ENCODE measurements at regions not wholly inside any gene's neighbourhood (a gene's known extent, or its start where the extent isn't known, plus 50 kb on each side); places are given as distances from the start of the nearest gene placed in this dataset.

DNA sequence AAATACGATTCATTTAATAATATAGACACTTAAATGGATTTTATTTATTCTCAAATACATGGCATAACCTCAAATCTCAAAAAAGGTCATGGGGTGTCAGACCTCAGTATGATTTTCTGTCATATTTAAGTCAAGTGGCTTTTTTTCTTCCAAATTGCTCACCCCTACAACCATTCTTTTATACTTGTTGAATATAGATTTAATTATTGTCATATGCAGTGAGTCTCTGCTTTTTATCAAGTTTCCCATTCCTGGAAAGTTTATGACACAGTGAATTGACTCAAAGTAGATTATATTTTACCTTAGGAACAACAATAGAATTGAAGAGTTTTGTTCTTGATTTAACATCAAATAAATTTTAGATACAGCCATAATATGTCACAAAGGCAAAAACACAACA lies 59.5 kb upstream of the IRF2BP2 start:
- WGBS (ENCODE audit: insufficient coverage, low coverage, missing lambda C conversion rate), result 52% methylated on average over 1 of the region's 1 CpG
- DNase-seq (ENCODE audit: extremely low read depth in 1 of 4, low spot score in 3 of 4), result no peak
- FAIRE-seq, result no peak
- no peaks in the 10 kb centered on the region for H4K20me1 ChIP-seq (replicated peaks; ENCODE audit: control insufficient read depth, insufficient read depth, low read length)
- ATAC-seq, result no peak
- H3K79me2 ChIP-seq (ENCODE audit: control insufficient read depth, insufficient read depth, low read length), result no peaks in the 10 kb centered on the region
- H3K4me2 ChIP-seq (ENCODE audit: insufficient read depth, low read length), result no peak overlapping the region
- in situ Hi-C loops (cut with MboI) (no loop called here), intact Hi-C loops (cut with micrococcal nuclease) (no loop called here)
- H3K9ac ChIP-seq (ENCODE audit: insufficient read depth in 1 of 2, low read depth in 2 of 2, low read length in 2 of 2), result no peak overlapping the region
- no peak overlapping the region for H3K27ac ChIP-seq (ENCODE audit: extremely low read depth, low read depth, low read length)
- no peaks in the 10 kb centered on the region for H3K27me3 ChIP-seq (ENCODE audit: control insufficient read depth in 2 of 2, insufficient read depth in 2 of 2, low read length in 2 of 2)
- H3K4me1 ChIP-seq (replicated peaks in 1 of 2; ENCODE audit: control insufficient read depth in 2 of 2, insufficient read depth in 2 of 2, low read length in 2 of 2), result peaks cover 3 to 17% of the 10 kb centered on the region in 2 experiments; a peak in 3 of 5 replicates
- ChIA-PET CTCF (ENCODE audit: low intra/inter-chr PET ratio) (no interaction called here), POLR2A (interaction anchor here (1.2 to 2.6 kb wide), 2 partner anchors 10 to 11 kb away, joined by 4 to 15 read pairs; no protein-coding TSS in a partner anchor)
- peaks cover 11% of the 10 kb centered on the region for H3K9me3 ChIP-seq (replicated peaks; ENCODE audit: control insufficient read depth, insufficient read depth, low read depth, low read length)
- no TSS peak for BruUV-seq (replicated peaks)
- no peaks in the 10 kb centered on the region for H3K36me3 ChIP-seq (ENCODE audit: control insufficient read depth, insufficient read depth, low read length)
- no peaks in the 10 kb centered on the region for H3K9me1 ChIP-seq (ENCODE audit: control insufficient read depth, insufficient read depth, low read length)
- H2AFZ ChIP-seq (ENCODE audit: low read depth, low read length), result no peak overlapping the region
- H3K4me3 ChIP-seq, result no peak overlapping the region
- TF ChIP-seq ARHGAP35 (IDR thresholded peaks at IDR 0.05; ENCODE audit: partially characterized antibody) (no peak), ATF7 (IDR thresholded peaks at IDR 0.05) (no peak), DMBX1 (CRISPR knock-in tag; IDR thresholded peaks at IDR 0.05; ENCODE audit: borderline replicate concordance) (no peak), KHSRP (IDR thresholded peaks at IDR 0.05) (no peak), PTRF (tag; IDR thresholded peaks at IDR 0.05) (no peak), ZNF174 (CRISPR knock-in tag; IDR thresholded peaks at IDR 0.05) (no peak), ZNF354B (CRISPR knock-in tag; IDR thresholded peaks at IDR 0.05) (no peak), SPI1 (IDR thresholded peaks at IDR 0.05; ENCODE audit: borderline replicate concordance, low read depth, low read length) (no peak), ZBTB17 (CRISPR knock-in tag; IDR thresholded peaks at IDR 0.05) (no peak), ASH1L (IDR thresholded peaks at IDR 0.05; ENCODE audit: borderline replicate concordance, low read depth, partially characterized antibody) (no peak), ZNF143 (CRISPR knock-in tag; IDR thresholded peaks at IDR 0.05) (no peak), TCFL5 (CRISPR knock-in tag; conservative IDR thresholded peaks at IDR 0.05) (no peak), RAD51 (IDR thresholded peaks at IDR 0.05; ENCODE audit: borderline replicate concordance, low read depth) (no peak), ZNF707 (CRISPR knock-in tag; conservative IDR thresholded peaks at IDR 0.05) (no peak)
- TF ChIP-seq, protein P1, sequence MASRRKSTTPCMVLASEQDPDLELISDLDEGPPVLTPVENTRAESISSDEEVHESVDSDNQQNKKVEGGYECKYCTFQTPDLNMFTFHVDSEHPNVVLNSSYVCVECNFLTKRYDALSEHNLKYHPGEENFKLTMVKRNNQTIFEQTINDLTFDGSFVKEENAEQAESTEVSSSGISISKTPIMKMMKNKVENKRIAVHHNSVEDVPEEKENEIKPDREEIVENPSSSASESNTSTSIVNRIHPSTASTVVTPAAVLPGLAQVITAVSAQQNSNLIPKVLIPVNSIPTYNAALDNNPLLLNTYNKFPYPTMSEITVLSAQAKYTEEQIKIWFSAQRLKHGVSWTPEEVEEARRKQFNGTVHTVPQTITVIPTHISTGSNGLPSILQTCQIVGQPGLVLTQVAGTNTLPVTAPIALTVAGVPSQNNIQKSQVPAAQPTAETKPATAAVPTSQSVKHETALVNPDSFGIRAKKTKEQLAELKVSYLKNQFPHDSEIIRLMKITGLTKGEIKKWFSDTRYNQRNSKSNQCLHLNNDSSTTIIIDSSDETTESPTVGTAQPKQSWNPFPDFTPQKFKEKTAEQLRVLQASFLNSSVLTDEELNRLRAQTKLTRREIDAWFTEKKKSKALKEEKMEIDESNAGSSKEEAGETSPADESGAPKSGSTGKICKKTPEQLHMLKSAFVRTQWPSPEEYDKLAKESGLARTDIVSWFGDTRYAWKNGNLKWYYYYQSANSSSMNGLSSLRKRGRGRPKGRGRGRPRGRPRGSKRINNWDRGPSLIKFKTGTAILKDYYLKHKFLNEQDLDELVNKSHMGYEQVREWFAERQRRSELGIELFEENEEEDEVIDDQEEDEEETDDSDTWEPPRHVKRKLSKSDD (conservative IDR thresholded peaks at IDR 0.05; ENCODE audit: low read length), result no peak
- TF ChIP-seq, protein P2, sequence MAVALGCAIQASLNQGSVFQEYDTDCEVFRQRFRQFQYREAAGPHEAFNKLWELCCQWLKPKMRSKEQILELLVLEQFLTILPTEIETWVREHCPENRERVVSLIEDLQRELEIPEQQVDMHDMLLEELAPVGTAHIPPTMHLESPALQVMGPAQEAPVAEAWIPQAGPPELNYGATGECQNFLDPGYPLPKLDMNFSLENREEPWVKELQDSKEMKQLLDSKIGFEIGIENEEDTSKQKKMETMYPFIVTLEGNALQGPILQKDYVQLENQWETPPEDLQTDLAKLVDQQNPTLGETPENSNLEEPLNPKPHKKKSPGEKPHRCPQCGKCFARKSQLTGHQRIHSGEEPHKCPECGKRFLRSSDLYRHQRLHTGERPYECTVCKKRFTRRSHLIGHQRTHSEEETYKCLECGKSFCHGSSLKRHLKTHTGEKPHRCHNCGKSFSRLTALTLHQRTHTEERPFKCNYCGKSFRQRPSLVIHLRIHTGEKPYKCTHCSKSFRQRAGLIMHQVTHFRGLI (CRISPR knock-in tag; IDR thresholded peaks at IDR 0.05), result no peak

Measured in K562 (cell line).